GM18505 (cell line): ENCODE measurements at regions not wholly inside any gene's neighbourhood (a gene's known extent, or its start where the extent isn't known, plus 50 kb on each side); places are given as distances from the start of the nearest gene placed in this dataset.

ENCODE experiments used
- ATAC-seq: cut with Tn5 transposase; IDR thresholded peaks from one replicate; pipeline ENCODE4 v1.9.1; 2021; ENCODE audit not compliant: unreplicated experiment
- POLR2A ChIP-seq: IDR thresholded peaks from 4 replicates; pipeline ENCODE4 v1.6.1; 2011; ENCODE audit warnings: borderline replicate concordance; ENCODE audit not compliant: insufficient read depth, insufficient read length; ENCODE audit errors: extremely low read depth

DNA sequence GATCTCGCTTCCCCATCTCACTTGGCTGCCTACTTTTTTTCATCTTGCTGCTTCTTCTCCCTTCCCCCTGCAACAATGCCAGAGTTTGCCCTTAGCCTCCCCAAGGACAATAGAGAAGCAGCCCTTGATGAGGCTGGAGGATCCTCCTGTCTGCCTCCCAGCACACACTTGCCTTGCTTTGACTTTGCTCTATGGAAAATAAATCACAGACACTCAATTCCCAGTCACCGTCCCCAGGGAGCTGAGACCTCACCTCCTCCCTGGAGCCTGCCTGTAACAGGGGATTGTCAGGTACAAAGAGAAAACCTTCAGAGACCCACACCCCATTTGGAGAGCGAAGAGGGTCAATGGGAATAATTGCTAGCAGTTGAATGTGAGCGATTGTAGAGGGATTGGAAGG lies 242.1 kb upstream of the ZNF462 start:
- TF ChIP-seq POLR2A, result no peak
- ATAC-seq, result no peak

DNA sequence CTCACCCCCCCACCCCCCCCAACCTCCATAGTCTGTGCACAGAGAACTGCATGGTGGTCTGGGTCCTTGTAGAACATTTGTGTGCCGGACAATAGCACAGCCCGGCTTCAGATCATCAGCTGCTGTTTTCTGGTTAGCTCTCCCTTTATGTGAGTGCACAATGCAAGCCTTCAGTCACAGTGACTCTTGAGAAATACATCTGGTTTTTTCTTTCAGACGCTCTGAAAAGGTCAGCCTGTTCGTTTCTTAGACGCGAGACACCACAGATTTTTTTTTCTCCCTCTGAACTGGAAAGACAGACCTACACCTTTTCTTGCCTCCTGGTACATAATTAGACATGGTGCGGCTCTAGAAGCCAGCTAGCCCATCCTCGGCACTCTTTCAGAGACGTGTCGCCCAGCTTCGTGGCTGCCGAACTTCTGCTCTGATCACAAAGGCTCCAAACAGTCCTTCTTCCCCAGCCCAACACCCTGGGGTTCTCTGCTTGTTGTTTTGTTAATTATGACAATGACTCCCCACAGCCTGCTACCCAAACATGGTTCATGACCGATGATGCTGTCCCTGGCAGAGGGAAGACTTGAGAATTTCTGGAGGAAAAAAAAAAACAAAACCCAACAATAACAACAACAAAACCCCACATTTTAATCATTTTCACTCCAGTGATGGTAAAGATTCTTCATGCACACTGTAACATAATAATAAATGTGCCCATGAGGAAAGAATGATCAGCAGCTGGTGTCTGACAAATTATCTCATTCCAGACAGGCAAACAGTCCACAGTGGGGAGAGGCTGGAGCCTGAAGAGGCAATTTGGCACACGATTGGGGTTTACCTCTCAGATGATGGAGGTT lies 241.4 kb upstream of the ZNF462 start:
- TF ChIP-seq POLR2A, result no peak
- ATAC-seq, result no peak

DNA sequence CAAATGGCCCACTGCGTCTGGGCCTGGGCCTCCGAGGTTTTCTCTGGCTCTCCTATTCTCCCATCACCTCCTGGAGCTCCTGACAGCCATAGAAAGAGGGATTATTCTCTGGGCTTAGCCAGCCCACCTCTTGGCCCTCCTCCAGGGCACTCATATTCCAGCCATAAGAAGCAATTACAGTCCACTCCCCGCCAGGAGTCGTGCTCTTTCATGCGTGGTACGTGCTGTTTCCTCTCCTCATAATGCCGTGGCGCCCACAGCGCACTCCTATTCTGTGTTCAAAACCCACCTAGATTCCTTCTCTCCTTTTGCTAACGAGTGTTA lies 240.8 kb upstream of the ZNF462 start:
- TF ChIP-seq POLR2A, result no peak
- ATAC-seq, result no peak

DNA sequence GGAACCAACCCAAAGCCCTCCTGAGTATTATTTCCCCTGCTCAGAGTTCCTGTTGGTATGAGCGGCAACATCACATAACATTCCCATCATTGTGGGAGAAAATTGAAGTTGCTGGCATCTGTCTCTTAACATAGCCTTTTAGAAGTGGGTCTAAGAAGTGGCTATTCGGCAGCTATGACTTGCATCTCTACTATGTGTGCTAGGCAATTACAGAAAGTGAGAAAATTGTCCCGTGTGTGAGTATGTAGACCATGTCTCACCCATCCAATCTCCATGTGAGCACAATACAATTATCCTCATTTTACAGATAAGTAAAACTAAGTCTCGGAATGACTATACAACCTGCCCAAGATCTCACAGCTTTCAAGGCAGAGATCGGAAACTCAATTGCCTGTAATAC lies 239.4 kb upstream of the ZNF462 start:
- TF ChIP-seq POLR2A, result no peak
- ATAC-seq, result no peak

DNA sequence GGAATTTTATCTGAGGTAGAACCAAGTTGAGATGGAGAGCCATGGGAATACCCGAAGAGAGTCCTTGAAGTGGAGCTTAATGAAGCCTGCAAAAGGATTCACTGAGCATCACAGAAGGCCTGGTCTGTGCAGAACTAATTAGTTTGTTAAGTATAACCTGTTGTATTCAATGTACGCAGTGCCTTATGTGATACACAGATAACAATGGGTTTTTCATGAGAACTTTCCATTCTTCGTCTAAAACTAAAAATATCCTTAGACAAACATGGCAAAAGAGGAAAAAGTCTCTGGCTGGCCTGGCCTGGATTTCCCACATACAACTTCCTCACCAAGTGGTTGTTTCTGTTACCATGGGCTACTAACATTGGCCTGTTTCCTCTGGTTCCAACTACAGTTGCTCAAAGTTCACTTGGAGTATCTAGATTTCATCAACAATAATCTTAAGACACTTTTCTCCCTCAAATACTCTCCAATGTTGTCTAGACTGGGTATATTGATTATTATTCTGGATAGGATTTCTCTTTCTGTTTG lies 237.6 kb upstream of the ZNF462 start:
- no peak for ATAC-seq
- TF ChIP-seq POLR2A, result no peak

DNA sequence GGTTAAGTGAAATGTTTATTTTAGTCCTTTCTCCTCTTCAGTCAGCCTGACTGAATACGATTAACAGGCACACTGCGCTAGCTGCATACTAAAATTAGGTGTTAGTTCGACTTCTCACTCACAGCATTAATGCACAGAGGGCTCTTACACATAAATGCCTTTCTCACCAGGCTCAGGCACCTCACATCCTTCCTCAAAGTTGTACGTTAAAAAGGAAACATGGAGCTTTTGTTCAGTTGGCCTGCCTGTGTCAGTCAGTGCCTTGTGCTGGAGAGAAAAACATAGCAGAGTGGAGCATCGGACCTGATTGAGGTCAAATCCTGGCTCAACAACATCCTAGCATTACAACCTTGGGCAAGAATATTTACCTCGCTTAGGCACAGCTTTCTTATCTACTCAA lies 236.0 kb upstream of the ZNF462 start:
- TF ChIP-seq POLR2A, result no peak
- ATAC-seq, result no peak

DNA sequence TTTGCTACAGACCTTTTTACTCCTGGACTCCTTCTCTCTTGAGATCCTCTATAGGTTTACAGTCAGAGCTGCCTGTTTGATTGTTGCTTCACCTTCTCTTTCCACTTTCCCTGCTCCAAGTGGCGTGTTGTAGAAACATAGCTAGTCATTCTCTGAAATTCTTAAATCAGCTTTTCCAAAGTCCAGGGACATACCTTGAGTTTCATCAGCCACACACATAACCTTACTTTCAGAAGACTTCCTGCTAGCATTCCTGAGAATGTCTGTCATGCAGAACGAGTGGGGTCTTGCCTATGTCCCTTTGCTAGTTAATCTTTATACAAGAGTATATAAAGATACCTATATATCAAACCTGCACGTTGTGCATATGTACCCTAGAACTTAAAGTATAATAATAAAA lies 230.3 kb upstream of the ZNF462 start:
- no peak for ATAC-seq
- TF ChIP-seq POLR2A, result no peak

DNA sequence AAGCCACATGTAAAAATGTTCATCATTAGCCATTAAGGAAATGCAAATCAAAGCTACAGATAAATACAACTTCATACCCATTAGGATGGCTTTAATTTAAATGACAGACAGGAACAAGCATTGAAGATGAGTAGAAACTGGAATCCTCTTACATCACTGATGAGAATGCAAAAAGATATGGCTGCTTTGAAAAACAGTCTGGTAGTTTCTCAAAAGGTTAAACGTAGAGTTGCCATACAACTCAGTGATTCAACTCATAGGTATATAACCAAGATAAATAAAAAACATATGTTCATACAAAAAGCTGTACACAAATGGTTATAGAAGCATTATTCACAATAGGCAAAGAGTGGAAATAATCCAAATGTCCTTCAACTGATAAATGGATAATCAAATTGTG lies 228.8 kb upstream of the ZNF462 start:
- TF ChIP-seq POLR2A, result no peak
- ATAC-seq, result no peak

DNA sequence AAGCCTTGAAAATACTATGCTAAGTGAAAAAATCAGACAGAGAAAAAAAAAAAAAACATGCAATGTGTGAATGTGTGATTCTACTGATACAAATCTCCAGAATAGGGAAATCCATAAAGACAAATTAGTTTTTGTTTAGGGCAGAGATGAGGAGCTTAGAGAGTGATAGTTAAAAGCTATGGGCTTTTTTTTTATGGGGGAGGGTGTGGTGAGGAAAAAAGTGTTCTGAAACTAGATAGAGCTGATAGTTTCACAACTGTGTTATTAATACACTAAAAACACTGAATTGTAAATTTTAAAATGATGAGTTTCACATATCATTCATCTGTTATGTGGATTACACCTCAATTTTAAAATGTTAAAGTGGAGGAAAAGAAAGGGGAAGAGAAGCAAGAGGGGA lies 228.3 kb upstream of the ZNF462 start:
- no peak for ATAC-seq
- TF ChIP-seq POLR2A, result no peak

DNA sequence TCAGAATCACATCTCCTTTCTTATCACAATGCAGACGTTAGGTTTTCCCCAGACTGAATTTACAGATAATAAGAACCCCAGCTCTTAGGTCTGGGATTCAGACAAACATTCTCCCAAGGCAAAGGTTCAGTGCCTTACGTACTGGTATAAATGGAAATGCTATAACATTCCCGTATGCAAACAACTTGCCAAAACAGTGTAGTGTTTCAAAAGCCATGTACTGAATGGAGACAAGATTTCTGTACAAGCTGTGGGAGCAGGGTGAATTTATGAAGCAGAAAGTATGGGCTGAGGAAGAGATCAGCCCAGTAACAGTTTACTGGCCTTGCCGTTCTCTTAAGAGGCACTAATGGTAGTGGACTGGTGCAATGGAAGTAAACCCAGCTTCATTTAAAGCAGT lies 225.5 kb upstream of the ZNF462 start:
- no peak for ATAC-seq
- no peak for TF ChIP-seq POLR2A

DNA sequence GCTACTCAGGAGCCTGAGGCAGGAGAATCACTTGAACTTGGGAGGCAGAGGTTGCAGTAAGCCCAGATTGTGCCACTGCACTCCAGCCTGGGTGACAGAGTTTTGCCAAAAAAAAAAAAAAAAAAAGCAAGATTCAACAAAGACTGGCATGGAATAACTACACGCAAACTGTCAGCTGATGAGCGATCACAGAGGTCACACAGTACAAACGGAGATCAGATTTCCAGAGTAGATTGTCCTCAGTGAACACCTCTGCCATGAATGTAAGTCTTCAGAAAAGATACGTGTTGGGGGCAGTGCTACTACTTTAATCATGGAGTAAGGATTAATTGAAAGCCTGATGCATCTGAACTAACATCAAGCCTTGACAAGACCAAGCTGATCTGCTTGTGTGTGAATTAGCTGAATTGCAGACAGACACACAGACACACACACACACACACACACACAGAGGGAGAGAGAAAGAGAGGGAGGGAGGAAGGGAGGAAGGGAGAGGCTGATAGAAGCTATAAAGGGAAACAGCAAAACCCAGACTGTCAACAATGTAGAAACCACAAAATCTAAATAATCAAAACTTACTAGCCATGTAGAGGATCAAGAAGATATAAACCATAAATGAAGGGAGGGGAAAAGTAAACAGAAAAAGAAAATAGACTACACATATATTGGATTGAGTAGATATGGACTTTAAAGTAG lies 222.9 kb upstream of the ZNF462 start:
- no peak for ATAC-seq
- no peak for TF ChIP-seq POLR2A

DNA sequence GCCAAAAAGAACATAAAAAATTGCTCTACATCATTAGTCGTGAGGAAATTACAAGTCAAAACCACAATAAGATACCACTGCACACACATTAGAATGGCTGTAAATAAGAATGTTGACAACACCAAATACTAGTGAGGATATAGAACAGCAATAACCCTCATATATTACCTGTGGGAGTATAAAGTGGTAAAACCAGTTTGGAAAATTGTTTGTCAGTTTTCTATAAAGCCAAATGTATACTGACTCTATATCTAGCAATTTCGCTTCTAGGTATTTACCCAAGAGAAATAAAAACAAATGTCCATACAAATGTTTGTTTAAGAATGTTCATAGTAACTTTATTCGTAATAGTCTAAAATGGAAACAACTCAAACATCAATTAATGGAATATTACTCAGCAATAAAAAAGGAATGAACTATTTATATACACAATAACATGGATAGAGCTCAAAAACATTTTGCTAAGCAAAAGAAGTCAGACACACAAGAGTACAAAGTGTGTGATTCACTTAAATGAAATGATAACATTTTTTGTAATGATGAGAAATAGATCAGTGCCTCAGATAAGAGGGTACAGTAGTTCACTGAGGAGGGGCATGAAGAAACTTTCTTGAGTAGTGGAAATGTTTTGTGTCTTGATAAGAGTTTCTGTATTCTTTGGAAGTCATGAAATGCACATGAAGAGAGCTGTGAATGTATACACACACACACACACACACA lies 219.6 kb upstream of the ZNF462 start:
- no peak for TF ChIP-seq POLR2A
- no peak for ATAC-seq

DNA sequence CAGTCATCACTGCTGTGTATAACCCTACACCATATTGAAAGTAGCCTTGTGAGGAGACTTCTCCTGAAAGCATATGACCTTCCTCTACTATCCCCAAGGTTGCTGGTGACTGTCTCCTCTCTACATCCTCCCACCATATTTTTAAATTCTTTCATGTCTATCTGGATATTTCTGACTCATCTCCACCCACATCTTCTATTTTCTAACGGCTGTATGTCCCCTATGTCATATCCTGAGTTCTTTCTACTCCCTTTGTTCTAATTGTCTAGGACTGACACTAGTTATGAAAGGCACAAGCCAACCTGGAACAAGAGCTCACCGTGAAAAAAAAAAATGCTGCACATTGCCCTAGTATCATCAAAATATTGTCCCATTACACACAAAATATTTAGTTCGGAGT lies 218.3 kb upstream of the ZNF462 start:
- no peak for TF ChIP-seq POLR2A
- no peak for ATAC-seq
